Tibial artery (tissue), 4 donors: ENCODE measurements at regions not wholly inside any gene's neighbourhood (a gene's known extent, or its start where the extent isn't known, plus 50 kb on each side); places are given as distances from the start of the nearest gene placed in this dataset.
"Not testable (repeated sequence)": the region's sequence is repeated elsewhere in the genome, so short reads cannot be mapped to it uniquely, and the experiment has no call there.

Experiments used
- DNase-seq, 2 donors: peaks; one replicate each; pipeline ENCODE4 v3.0.0-alpha.2; 2019
- H3K27ac ChIP-seq, 2 donors: fragments of 200-600 bp; sonication (generic) in 1 of 2; 1 replicate in 1 of 2; 2 replicates in 1 of 2; pipeline ENCODE4 v1.5.1; 2018 to 2019; ENCODE audit warnings: mild to moderate bottlenecking in 1 of 2
- H3K27me3 ChIP-seq, 2 donors: fragments of 200-600 bp; sonication (generic) in 1 of 2; one replicate each; pipeline versions ENCODE4 v1.5.1 to v1.6.0; 2016 to 2019
- H3K36me3 ChIP-seq, 3 donors: fragments of 200-600 bp; sonication (generic) in 2 of 3; one replicate each; pipeline ENCODE4 v1.5.1; 2016 to 2019; ENCODE audit warnings: mild to moderate bottlenecking in 2 of 3
- H3K4me1 ChIP-seq, 4 donors: fragments of 200-600 bp; sonication (generic) in 2 of 4; 1 replicate in 3 of 4; 2 replicates in 1 of 4; pipeline ENCODE4 v1.5.1; 2016 to 2019
- H3K4me3 ChIP-seq, 2 donors: fragments of 200-600 bp; sonication (generic) in 1 of 2; 1 replicate in 1 of 2; 2 replicates in 1 of 2; pipeline ENCODE4 v1.5.1; 2018 to 2019; ENCODE audit warnings: mild to moderate bottlenecking in 2 of 2
- H3K9me3 ChIP-seq, 3 donors: fragments of 200-600 bp; sonication (generic) in 1 of 3; one replicate each; pipeline ENCODE4 v1.5.1; 2016 to 2019
- CTCF ChIP-seq, 2 experiments: fragments of 200-600 bp in 1 of 2; fragments of 450-650 bp in 1 of 2; IDR thresholded peaks; one replicate each; pipeline ENCODE4 v1.5.1; 2017 to 2019; ENCODE audit warnings: antibody characterized with exemption in 2 of 2, mild to moderate bottlenecking in 1 of 2, moderate library complexity in 1 of 2
- intact Hi-C: fragments of 100-400 bp; cut with DNase I; formaldehyde crosslinking; loops from one replicate; pipeline ENCODE4 v1.15.0; 2023; ENCODE audit warnings: low total_unique reads

DNA sequence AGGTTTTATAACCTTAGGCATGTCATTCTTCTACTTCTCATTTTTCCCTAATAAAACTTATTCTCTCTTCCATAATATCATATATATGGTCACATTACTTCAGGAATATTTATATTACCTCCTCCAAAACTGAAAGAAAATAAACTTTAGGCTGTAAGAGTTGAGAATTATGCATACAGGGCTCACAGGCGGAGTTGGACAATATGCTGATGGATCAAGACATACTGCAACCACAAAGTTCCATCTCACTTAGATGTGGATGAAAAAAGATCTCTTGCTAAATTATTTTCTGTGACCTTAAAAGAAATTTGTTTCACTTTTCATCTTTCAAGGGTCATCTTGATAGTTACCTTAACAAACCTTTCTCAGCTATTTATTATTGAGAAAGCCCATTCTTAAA is 152.6 kb upstream of the PDE4B start:
- intact Hi-C loops: no loop called here

GRCh38 chr1:65649185-65649584 is 143.5 kb upstream of the PDE4B start:
- H3K36me3 ChIP-seq, H3K4me1 ChIP-seq, H3K27me3 ChIP-seq, H3K9me3 ChIP-seq, intact Hi-C loops, H3K27ac ChIP-seq, DNase-seq, H3K4me3 ChIP-seq: not testable (repeated sequence)

More for the DNA sequence above, 152.6 kb upstream of the PDE4B start:
- TF ChIP-seq CTCF (IDR thresholded peaks at IDR 0.05): no peak
- Histone ChIP-seq H3K36me3 (no peaks in the 10 kb centered on the region), H3K27me3 (no peaks in the 10 kb centered on the region), H3K27ac (no peak overlapping the region), H3K4me3 (no peak overlapping the region), H3K9me3 (no peaks in the 10 kb centered on the region), H3K4me1 (no peaks in the 10 kb centered on the region)
- DNase-seq: no peak

- H3K36me3 ChIP-seq: no peaks in the 10 kb centered on the region
- H3K4me1 ChIP-seq: no peaks in the 10 kb centered on the region
- intact Hi-C loops: no loop called here
- TF ChIP-seq CTCF (IDR thresholded peaks at IDR 0.05): no peak
- H3K9me3 ChIP-seq: peaks cover 0 to 5% (median 3%) of the 10 kb centered on the region in 3 donors
- H3K4me3 ChIP-seq: no peak overlapping the region
- no peak for DNase-seq
- H3K27me3 ChIP-seq: no peaks in the 10 kb centered on the region
- no peak overlapping the region for H3K27ac ChIP-seq
Measured at GRCh38 chr1:65650682-65651081, 142.0 kb upstream of the PDE4B start.

GRCh38 chr1:65654526-65654925 is 138.2 kb upstream of the PDE4B start:
- H3K4me1 ChIP-seq, DNase-seq, H3K27ac ChIP-seq, H3K9me3 ChIP-seq, H3K36me3 ChIP-seq, H3K4me3 ChIP-seq, intact Hi-C loops, H3K27me3 ChIP-seq: not testable (repeated sequence)

DNA sequence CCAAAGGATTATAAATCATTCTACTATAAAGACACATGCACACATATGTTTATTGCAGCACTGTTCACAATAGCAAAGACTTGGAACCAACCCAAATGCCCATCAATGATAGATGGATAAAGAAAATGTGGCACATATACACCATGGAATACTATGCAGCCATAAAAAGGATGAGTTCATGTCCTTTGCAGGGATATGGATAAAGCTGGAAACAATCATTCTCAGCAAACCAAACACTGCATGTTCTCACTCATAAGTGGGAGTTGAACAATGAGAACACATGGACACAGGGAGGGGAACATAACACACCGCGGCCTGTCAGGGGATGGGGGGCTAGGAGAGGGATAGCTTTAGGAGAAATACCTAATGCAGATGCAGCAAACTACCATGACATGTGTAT is 135.1 kb upstream of the PDE4B start:
- DNase-seq, H3K4me3 ChIP-seq, H3K4me1 ChIP-seq, intact Hi-C loops, H3K27ac ChIP-seq, H3K27me3 ChIP-seq, H3K36me3 ChIP-seq, H3K9me3 ChIP-seq: not testable (repeated sequence)

- DNase-seq: no peak
- Histone ChIP-seq H3K4me3 (no peak overlapping the region), H3K36me3 (no peaks in the 10 kb centered on the region), H3K27ac (no peak overlapping the region), H3K27me3 (no peaks in the 10 kb centered on the region), H3K9me3 (no peaks in the 10 kb centered on the region), H3K4me1 (no peaks in the 10 kb centered on the region)
- no peak for TF ChIP-seq CTCF (IDR thresholded peaks at IDR 0.05)
- intact Hi-C loops: no loop called here
Measured at GRCh38 chr1:65658122-65658521, 134.6 kb upstream of the PDE4B start.

DNA sequence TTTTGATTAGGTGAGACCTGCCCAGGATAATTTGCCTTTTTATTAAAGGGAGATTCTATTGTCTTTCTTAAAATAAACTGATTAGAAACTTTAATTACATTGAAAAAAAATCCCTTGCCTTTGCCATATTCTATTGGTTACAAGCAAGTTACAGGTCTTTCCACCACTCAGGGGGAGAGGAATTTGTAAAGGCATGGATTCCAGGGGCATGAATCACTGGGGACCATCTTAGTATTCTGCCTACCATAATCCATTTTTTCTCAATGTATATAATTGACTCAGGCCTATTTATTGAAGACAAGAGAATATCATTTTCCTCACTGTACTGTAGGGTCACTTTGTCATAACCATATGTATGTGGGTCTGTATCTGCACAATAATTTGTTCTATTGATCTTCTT is 124.3 kb upstream of the PDE4B start:
- no peak for TF ChIP-seq CTCF (IDR thresholded peaks at IDR 0.05)
- no peak for DNase-seq
- intact Hi-C loops: no loop called here
- Histone ChIP-seq H3K36me3 (no peaks in the 10 kb centered on the region), H3K4me3 (no peak overlapping the region), H3K27ac (no peak overlapping the region), H3K27me3 (peaks cover 0 to 11% of the 10 kb centered on the region in 2 donors), H3K4me1 (no peaks in the 10 kb centered on the region), H3K9me3 (peaks cover 0 to 5% (median 0%) of the 10 kb centered on the region in 3 donors)
